DOHH2 (cell line): ENCODE measurements at regions not wholly inside any gene's neighbourhood (a gene's known extent, or its start where the extent isn't known, plus 50 kb on each side); places are given as distances from the start of the nearest gene placed in this dataset.
"Not testable (repeated sequence)": the region's sequence is repeated elsewhere in the genome, so short reads cannot be mapped to it uniquely, and the experiment has no call there.

Source experiments
- H3F3A ChIP-seq: fragments of 200-600 bp; sonication (generic), shearing (Covaris generic); 2 replicates; pipeline ENCODE4 v1.6.0; 2016; ENCODE audit warnings: antibody characterized with exemption, mild to moderate bottlenecking; ENCODE audit not compliant: control insufficient read depth, insufficient read depth
- H3K27ac ChIP-seq: fragments of 200-600 bp; sonication (generic); 2 replicates; pipeline ENCODE4 v1.5.1; 2014; ENCODE audit warnings: low read depth, mild to moderate bottlenecking, low read length, moderate library complexity
- H3K27me3 ChIP-seq: fragments of 200-600 bp; sonication (generic); 2 replicates; pipeline ENCODE4 v1.6.1; 2014; ENCODE audit warnings: mild to moderate bottlenecking, low read length, mixed read lengths; ENCODE audit not compliant: control insufficient read depth
- H3K36me3 ChIP-seq: fragments of 200-600 bp; sonication (generic); 2 replicates; pipeline ENCODE4 v1.6.1; 2014; ENCODE audit warnings: mild to moderate bottlenecking, low read length, moderate library complexity, mixed read lengths; ENCODE audit not compliant: control insufficient read depth
- H3K4me1 ChIP-seq: fragments of 200-600 bp; sonication (generic); 2 replicates; pipeline ENCODE4 v1.6.1; 2014; ENCODE audit warnings: mild to moderate bottlenecking, low read length, mixed read lengths; ENCODE audit not compliant: control insufficient read depth
- H3K4me2 ChIP-seq: fragments of 200-600 bp; sonication (generic); 2 replicates; pipeline ENCODE4 v1.6.0; 2014; ENCODE audit warnings: mild to moderate bottlenecking, low read length, moderate library complexity
- H3K4me3 ChIP-seq: fragments of 200-600 bp; sonication (generic); 2 replicates; pipeline ENCODE4 v1.5.1; 2014; ENCODE audit warnings: mild to moderate bottlenecking, low read length, mixed read lengths
- H3K79me2 ChIP-seq: fragments of 200-600 bp; sonication (generic); 2 replicates; pipeline ENCODE4 v1.6.1; 2014; ENCODE audit warnings: mild to moderate bottlenecking, low read length, mixed read lengths; ENCODE audit not compliant: control insufficient read depth
- H3K9me2 ChIP-seq: fragments of 200-600 bp; sonication (generic); replicated peaks from 2 replicates; pipeline ENCODE4 v1.6.1; 2014; ENCODE audit warnings: mild to moderate bottlenecking, low read length, mixed read lengths; ENCODE audit not compliant: control insufficient read depth
- H3K9me3 ChIP-seq: fragments of 200-600 bp; sonication (generic); 2 replicates; pipeline ENCODE4 v1.6.1; 2014; ENCODE audit warnings: antibody characterized with exemption, low read length, mixed read lengths; ENCODE audit not compliant: control insufficient read depth, insufficient read depth
- H4K20me1 ChIP-seq: fragments of 200-600 bp; sonication (generic); 2 replicates; pipeline ENCODE4 v1.6.0; 2014; ENCODE audit warnings: low read depth, mild to moderate bottlenecking, antibody characterized with exemption, low read length, moderate library complexity; ENCODE audit not compliant: control insufficient read depth, insufficient read depth
- CTCF ChIP-seq: fragments of 200-600 bp; sonication (generic); IDR thresholded peaks from one replicate; pipeline ENCODE4 v1.5.1; 2014; ENCODE audit warnings: antibody characterized with exemption, mild to moderate bottlenecking, low read depth, low read length; ENCODE audit not compliant: poor library complexity, severe bottlenecking
- EZH2phosphoT487 ChIP-seq: fragments of 200-600 bp; sonication (generic); IDR thresholded peaks from 2 replicates; pipeline ENCODE4 v1.6.1; 2017; ENCODE audit warnings: borderline replicate concordance, mild to moderate bottlenecking, antibody characterized with exemption, low read length, moderate library complexity, mixed read lengths

- Histone ChIP-seq H3K27ac (no peak overlapping the region), H4K20me1 (no peaks in the 10 kb centered on the region), H3K4me1 (no peaks in the 10 kb centered on the region), H3K36me3 (no peaks in the 10 kb centered on the region), H3K4me2 (no peak overlapping the region), H3K27me3 (no peaks in the 10 kb centered on the region), H3K9me2 (no peaks in the 10 kb centered on the region), H3K4me3 (no peak overlapping the region), H3K9me3 (no peaks in the 10 kb centered on the region), H3F3A (no peaks in the 10 kb centered on the region), H3K79me2 (no peaks in the 10 kb centered on the region)
- TF ChIP-seq CTCF (no peak), EZH2phosphoT487 (no peak)
These were observed 670.8 kb downstream of the TFAP2A start for GRCh38 chr6:9744119-9744518.

- no peak overlapping the region for H3K4me3 ChIP-seq
- no peaks in the 10 kb centered on the region for H3K36me3 ChIP-seq
- no peaks in the 10 kb centered on the region for H3K79me2 ChIP-seq
- H4K20me1 ChIP-seq: no peaks in the 10 kb centered on the region
- no peak overlapping the region for H3K27ac ChIP-seq
- no peaks in the 10 kb centered on the region for H3K4me1 ChIP-seq
- no peaks in the 10 kb centered on the region for H3F3A ChIP-seq
- TF ChIP-seq CTCF (no peak), EZH2phosphoT487 (no peak)
- H3K9me3 ChIP-seq: no peaks in the 10 kb centered on the region
- no peaks in the 10 kb centered on the region for H3K9me2 ChIP-seq
- H3K4me2 ChIP-seq: no peak overlapping the region
- H3K27me3 ChIP-seq: no peaks in the 10 kb centered on the region
These were observed 682.8 kb downstream of the TFAP2A start for GRCh38 chr6:9732056-9732455.

- H4K20me1 ChIP-seq, H3K9me2 ChIP-seq, H3K36me3 ChIP-seq, H3K27ac ChIP-seq, H3K4me1 ChIP-seq, H3F3A ChIP-seq, H3K79me2 ChIP-seq, H3K9me3 ChIP-seq, H3K27me3 ChIP-seq, H3K4me3 ChIP-seq, H3K4me2 ChIP-seq: not testable (repeated sequence)
These were observed 689.1 kb downstream of the TFAP2A start for GRCh38 chr6:9725776-9726175.

- Histone ChIP-seq H3K27me3 (no peaks in the 10 kb centered on the region), H3K4me3 (no peak overlapping the region)
- TF ChIP-seq CTCF (no peak), EZH2phosphoT487 (no peak)
These were observed 697.3 kb downstream of the TFAP2A start for GRCh38 chr6:9717568-9717967.

More at GRCh38 chr6:9717568-9717967, 697.3 kb downstream of the TFAP2A start:
- no peaks in the 10 kb centered on the region for H3K4me1 ChIP-seq
- no peaks in the 10 kb centered on the region for H3K9me3 ChIP-seq
- H3K27ac ChIP-seq: no peak overlapping the region
- H3K4me2 ChIP-seq: no peak overlapping the region
- H3F3A ChIP-seq: no peaks in the 10 kb centered on the region
- H3K36me3 ChIP-seq: no peaks in the 10 kb centered on the region
- no peaks in the 10 kb centered on the region for H3K79me2 ChIP-seq
- H4K20me1 ChIP-seq: no peaks in the 10 kb centered on the region
- H3K9me2 ChIP-seq: no peaks in the 10 kb centered on the region
